NCI-H69 (cell line): ENCODE measurements at regions not wholly inside any gene's neighbourhood (a gene's known extent, or its start where the extent isn't known, plus 50 kb on each side); places are given as distances from the start of the nearest gene placed in this dataset.
A peak's percentile ranks its signal among the peaks of the same experiment; 100 is the strongest.

Experiments
- DNase-seq: peaks from one replicate; lab custom pipeline; 2025; lab: John Stamatoyannopoulos, UW

DNA sequence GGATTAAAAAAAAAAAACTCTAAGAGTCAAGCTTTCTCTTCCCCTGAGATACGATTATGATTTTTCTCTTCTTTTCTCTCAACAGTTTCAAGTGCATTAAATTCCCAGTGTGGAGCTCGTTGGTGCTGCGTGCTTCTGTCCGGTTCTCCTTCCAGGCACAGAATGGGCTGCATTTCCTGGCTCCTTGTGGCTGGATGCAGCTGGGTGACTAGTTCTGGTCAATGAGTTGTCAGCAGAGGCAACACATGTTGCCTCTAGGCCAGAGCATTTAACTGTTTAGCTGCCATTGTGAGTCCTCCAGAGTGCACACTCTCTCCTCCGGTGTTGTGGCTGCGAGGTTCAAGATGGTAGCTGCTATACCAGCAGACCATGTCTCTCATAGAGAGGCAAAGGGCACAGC is 312.9 kb downstream of the RRAGC start:
- DNase-seq, result no peak

- no peak for DNase-seq
Observed at GRCh38 chr1:38541223-38541622, 318.3 kb downstream of the RRAGC start.

GRCh38 chr1:38539931-38540330 is 319.6 kb downstream of the RRAGC start:
- no peak for DNase-seq

GRCh38 chr1:38538834-38539233 is 320.7 kb downstream of the RRAGC start:
- DNase-seq, result no peak

- DNase-seq, result no peak
Observed at GRCh38 chr1:38536089-38536488, 323.5 kb downstream of the RRAGC start.

GRCh38 chr1:38534473-38534823 is 325.1 kb downstream of the RRAGC start:
- DNase-seq, result no peak

DNA sequence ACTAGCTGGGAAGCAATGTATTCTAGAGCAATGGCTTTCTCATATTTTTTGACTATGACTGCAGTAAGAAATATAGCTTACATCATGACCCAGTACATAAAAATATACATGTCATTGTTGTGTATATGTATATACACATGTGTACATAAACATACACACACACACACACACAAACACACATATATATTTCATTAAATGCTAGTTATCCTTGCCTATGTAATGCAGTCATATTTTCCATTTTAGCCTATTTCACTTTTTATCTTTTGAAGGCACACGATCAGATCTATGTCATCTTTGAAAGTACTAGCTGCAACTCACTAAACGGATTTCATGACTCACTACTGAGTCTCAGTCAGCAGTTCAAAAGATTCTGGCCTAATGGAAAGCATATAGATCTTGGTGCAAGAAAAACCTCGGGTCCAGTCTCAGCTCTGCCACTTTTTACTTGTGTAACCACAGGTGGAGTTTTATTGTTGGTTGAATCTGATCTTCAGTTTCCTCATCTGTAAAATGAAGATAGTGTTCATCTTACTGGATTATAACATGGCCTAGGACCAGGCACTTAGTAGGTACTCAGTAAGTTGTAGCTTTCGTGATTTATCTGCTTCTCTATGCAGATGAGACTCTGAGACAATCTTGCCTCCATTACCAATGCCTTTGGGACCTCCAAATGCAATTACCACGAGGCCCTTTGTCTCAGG is 325.6 kb downstream of the RRAGC start:
- DNase-seq, result no peak

DNA sequence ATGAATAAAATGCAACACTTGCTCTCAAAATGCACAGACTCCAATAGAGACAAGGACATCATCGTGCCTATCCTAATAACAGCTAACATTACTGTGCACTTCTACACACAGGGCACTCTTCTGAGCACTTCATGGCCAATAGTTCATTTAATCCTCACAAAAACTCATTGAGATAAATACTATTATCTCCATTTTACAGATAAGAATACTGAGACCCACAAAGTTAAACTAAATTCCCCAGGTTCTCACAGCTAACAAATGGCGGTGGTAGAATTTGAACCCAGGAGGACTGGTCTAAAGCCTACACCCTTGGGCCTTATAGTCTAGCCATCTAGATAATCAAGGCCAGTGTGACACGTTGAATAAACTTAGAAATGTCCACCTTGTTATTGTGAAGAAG is 328.6 kb downstream of the RRAGC start:
- no peak for DNase-seq

DNA sequence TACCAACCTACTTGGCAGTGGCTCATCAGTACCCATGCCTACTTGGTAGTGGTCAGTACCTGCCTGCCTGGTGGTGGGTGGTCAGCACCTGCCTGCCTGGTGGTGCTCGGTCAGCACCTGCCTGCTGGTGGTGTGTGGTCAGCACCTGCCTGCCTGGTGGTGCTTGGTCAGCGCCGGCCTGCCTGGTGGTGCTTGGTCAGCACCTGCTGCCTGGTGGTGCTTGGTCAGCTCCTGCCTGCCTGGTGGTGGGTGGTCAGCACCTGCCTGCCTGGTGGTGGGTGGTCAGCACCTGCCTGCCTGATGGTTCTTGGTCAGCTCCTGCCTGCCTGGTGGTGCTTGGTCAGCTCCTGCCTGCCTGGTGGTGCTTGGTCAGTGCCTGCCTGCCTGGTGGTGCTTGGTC is 329.6 kb downstream of the RRAGC start:
- DNase-seq, result no peak

DNA sequence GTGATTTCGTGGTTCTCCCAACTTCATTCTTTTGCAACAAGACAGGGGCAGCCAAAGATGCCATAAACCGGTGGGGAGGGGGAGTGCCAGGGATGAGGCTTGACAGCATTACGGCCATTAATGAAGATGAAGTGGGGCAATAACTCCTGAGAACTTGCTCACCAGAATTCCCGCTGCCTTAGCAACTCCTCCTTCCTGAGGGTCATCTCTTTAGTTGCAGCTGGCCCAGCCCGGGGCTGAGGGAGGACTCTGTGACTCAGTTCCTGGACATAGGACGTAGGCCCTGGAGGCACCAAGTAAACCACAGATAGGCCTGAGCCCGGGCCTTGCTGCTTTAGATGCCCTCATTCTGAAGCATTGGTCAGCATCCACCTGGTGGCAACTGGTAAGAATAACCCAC is 330.2 kb downstream of the RRAGC start:
- no peak for DNase-seq

- no peak for DNase-seq
Observed at GRCh38 chr1:38528623-38529022, 330.9 kb downstream of the RRAGC start.

GRCh38 chr1:38527373-38527966 is 332.1 kb downstream of the RRAGC start:
- no peak for DNase-seq

GRCh38 chr1:38526046-38526445 is 333.5 kb downstream of the RRAGC start:
- no peak for DNase-seq

DNA sequence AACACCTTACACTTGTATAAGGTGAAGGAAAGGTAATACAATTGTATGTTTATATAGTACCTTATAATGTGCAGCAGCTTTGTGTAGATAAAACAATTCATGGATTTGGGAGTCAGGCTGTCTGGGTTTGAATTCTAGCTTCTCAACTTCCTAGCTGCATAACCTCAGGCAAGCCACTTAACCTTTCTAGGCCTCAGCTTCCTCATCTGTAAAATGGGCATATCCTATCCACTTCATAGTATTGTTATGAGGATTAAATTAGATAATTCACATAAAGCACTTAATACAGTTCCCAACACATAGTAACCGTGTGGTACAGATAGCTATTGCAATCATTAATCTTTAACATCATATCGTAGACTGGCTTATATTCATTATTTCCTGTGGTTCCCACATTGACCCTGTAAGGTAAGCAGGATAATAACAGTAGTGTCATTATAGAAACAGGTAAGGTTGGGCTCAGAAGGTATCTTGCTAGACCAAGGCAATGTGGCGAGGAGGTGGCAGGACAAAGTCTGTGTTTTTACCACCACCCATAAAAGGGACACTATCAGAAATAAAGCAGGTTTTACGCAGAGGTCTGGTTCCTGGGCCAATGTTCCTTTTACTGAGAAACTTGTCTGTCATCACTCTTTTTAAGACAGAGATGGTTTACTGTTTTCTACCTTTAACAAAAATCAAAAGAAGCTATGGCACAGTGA is 334.1 kb downstream of the RRAGC start:
- DNase-seq, result no peak

DNA sequence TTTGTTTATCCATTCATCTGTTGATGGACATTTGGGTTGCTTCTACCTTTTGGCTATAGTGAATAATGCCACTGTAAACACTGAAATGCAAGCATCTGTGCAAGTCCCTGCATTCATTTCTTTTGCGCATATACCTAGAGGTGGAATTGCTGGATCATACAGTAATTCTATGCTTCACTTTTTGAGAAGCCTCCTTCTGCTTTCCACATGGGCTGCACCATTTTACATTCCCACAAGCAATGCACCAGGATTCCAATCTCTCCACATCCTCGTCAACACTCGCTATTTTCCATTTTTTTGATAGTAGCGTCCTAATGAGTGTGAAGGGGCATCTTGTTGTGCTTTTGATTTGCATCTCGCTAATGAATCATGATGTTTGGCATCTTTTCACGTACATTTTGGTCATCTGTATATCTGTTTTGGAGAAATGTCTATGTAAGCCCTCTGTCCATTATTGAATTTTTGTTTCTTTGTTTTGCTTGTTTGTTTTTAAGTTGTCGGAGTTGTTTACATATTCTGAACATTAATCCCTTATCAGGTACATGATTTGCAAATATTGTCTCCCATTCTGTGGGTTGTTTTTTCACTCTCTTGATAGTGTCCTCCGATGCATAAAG is 335.4 kb downstream of the RRAGC start:
- DNase-seq, result no peak

- no peak for DNase-seq
Observed at GRCh38 chr1:38523568-38523939, 336.0 kb downstream of the RRAGC start.

- no peak for DNase-seq
Observed at GRCh38 chr1:38522915-38523567, 336.5 kb downstream of the RRAGC start.

GRCh38 chr1:38516560-38516959 is 343.0 kb downstream of the RRAGC start:
- no peak for DNase-seq

GRCh38 chr1:38512789-38513188 is 346.8 kb downstream of the RRAGC start:
- peak; percentile 45 for DNase-seq

GRCh38 chr1:38512024-38512767 is 347.4 kb downstream of the RRAGC start:
- DNase-seq, result peak; percentile 5

GRCh38 chr1:38508232-38508631 is 351.3 kb downstream of the RRAGC start:
- DNase-seq, result no peak

GRCh38 chr1:38507563-38507962 is 352.0 kb downstream of the RRAGC start:
- DNase-seq, result no peak
